ENCODE measurements at regions not wholly inside any gene's neighbourhood (a gene's known extent, or its start where the extent isn't known, plus 50 kb on each side); places are given as distances from the start of the nearest gene placed in this dataset.

DNA sequence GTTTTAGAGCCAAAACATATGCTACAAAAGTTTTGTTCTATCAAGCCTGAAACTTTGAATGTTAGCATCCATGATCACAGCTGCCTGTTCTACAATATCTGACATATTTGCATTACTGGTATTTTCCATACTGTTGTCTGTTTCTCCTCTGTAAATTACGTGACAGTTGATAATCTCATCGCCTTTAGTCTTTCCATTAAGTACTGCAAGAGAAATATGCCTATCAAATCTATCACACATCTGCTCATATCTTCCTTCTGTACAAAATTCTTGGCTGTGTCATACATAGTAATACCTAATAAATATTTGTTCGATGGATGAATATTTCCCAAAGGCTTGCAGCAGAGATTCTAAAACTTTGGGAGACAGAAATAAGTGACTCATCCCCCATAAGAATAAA lies 717.3 kb downstream of the OTOL1 start:
- no peak for DNase-seq

- DNase-seq, result peak; percentile 4
Observed at GRCh38 chr3:162217647-162218046, 721.0 kb downstream of the OTOL1 start.

GRCh38 chr3:162218479-162218878 lies 721.9 kb downstream of the OTOL1 start:
- no peak for DNase-seq

GRCh38 chr3:162224746-162225145 lies 728.1 kb downstream of the OTOL1 start:
- no peak for DNase-seq

DNA sequence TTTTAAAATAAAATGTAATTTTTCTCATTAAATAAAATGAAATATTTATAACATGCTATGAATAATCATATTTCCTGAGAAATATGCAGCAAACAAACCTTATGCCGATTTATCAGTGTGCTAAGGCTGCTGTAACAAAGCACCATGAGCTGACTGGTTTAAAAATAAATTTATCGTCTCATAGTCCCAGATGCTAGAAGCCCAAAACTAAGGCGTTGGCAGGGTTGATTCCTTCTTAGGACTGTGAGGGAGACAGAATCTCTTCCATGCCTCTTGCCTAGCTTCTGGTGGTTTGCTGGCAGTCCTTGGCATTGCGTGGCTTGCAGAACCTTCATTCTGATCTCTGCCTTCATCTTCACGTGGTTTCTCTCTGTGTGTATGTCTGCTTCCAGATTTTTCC lies 740.3 kb downstream of the OTOL1 start:
- no peak for DNase-seq

DNA sequence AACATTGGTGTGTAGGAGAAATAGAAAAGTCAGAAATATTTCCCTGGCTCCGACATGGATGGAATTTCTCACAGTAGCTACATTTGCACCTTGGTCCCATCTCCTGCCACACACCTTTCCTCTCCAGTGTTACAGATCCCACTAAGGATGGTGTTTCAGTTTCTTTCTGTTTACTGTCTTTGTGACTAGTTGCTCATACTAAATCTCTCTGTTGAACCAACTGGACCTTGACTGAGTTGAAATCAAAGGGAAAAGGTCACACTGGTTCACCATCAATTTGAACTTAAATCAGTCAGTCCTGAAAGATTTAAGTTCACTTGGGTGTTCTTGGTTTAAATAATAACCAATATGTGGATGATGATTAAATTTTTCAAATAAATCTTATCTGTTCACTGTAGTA lies 754.2 kb downstream of the OTOL1 start:
- DNase-seq, result no peak

- no peak for DNase-seq
Observed at GRCh38 chr3:162262129-162262528, 765.5 kb downstream of the OTOL1 start.

DNA sequence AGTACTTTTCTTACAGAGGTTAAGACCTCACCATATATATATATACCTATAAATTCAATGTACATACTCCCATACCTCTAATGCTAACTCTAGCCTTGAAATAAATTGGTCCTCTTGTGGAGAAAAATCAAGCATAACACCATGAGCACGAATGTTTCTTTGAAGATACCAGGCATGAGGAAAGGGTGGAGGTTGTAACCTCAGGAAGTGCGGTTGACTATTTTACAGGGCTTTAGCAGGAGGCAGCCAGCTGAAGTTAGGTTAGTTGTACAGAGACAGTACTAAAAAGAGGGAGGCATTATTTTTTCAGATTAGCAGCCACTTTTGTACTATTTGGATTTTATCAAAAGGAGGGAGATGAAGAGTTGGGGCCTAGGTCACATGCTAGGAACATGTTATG lies 767.0 kb downstream of the OTOL1 start:
- no peak for DNase-seq

- DNase-seq, result no peak
Observed at GRCh38 chr3:162269636-162270458, 773.2 kb downstream of the OTOL1 start.

DNA sequence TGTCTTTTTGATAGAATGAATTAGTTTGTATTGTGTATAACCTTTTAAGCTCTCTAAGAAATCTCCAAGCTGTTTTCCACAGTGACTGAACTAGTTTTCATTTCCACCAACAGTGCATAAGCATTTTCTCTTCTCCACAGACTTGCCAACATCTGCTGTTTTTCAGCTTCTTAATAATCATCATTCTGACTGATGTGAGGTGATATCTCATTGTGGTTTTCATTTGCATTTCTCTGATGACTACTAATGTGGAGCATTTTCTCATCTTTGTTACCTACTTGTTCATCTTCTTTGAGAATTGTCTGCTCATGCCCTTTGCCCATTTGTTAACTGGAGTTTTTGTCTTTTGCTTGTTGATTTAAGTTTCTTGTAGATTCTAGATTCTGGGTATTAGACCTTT lies 777.5 kb downstream of the OTOL1 start:
- no peak for DNase-seq

GRCh38 chr3:162278834-162279233 lies 782.2 kb downstream of the OTOL1 start:
- DNase-seq, result no peak

- DNase-seq, result no peak
Observed at GRCh38 chr3:162285259-162285658, 788.7 kb downstream of the OTOL1 start.

GRCh38 chr3:162287600-162287999 lies 791.0 kb downstream of the OTOL1 start:
- no peak for DNase-seq

DNA sequence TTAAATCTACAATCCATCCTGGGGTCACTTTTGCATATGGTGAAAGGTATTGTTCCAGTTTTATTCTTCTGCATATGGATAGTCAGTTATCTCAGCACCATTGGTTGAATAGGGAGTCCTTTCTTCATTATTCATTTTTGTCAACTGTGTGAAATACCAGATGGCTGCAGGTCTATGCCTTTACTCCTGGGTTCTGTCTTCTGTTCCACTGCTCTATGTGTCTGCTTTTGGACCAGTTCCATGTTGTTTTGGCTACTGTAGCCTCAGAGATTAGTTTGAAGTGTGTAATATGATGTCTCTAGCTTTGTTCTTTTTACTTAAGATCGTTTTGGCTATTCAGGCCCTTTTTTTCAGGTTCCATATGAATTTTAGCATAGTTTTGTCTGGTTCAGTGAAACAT lies 795.8 kb downstream of the OTOL1 start:
- no peak for DNase-seq

DNA sequence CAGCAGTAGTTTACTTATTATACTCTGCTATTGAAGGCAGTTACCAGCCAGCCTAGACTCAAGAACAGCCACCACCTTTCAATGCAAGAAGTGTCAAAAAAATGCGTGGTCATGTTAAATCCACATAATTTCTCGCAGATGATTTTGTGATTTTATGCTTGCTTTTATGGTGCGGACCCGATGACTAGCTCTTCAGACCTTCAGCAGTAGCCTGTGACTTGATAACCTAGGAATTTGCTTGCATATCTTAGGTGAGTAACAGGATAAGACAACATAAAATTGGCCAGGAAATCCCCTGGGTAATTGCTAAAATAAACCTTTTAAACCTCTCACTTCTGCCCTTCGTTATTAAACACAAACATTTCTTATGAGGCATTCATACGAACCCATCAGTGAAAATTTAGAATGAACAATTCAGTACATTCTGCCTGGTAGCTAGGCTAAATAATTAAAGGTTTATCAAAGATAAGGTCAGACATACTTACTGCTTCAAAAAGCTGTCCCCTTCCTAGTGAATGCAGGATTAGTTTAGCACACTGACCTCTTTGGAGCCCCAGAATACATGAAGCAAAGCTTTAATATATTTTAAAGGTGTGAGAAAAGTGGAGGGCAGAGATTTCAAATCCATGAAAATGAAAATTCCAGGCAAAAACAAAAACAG lies 798.8 kb downstream of the OTOL1 start:
- DNase-seq, result no peak

- DNase-seq, result peak; percentile 85
Observed at GRCh38 chr3:162302983-162303624, 806.5 kb downstream of the OTOL1 start.

- no peak for DNase-seq
Observed at GRCh38 chr3:162317046-162317445, 820.4 kb downstream of the OTOL1 start.

GRCh38 chr3:162328649-162329048 lies 832.0 kb downstream of the OTOL1 start:
- DNase-seq, result no peak

DNA sequence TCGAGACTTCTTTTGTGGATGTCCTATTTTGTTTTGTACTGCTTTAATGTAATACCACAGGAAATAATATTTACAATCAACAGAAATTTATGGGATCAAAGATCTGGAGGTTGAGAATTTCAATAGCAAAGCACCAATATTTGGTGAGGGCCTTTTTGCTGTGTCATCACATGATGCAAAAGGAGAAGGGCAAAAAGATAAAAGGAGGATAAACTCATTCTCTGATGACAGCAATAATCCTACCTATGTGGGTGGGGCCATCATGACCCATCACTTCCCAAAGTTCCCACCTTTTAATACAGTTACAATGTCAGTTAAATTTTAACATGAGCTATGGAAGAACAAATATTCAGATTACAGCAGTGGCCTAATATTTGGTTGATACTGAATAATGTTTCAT lies 832.9 kb downstream of the OTOL1 start:
- DNase-seq, result no peak

- no peak for DNase-seq
Observed at GRCh38 chr3:162332344-162332743, 835.7 kb downstream of the OTOL1 start.

GRCh38 chr3:162334537-162334936 lies 837.9 kb downstream of the OTOL1 start:
- DNase-seq, result no peak

GRCh38 chr3:162337630-162338029 lies 841.0 kb downstream of the OTOL1 start:
- DNase-seq, result no peak

DNA sequence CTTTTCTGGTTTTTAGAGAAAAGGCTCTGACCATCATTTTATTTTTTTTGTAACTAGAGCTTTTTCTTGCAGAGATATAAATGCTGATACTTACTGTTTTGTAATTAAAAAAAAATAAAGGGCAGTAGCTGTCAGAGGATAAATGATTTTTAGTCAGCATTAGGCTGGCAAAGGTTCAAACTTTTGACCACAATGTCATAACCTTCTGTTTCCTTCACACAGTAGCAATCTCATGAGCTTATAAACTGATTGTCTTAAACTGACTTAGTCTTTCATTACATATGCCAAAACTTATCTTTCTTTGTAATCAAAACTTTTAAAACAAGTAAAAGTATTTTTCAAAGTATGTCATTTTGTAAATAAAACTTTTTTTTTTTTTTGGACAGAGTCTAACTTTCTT lies 841.9 kb downstream of the OTOL1 start:
- no peak for DNase-seq

- DNase-seq, result no peak
Observed at GRCh38 chr3:162348912-162349311, 852.3 kb downstream of the OTOL1 start.

Data from MV-4-11 (cell line).